GM21360 (cell line): ENCODE measurements at regions not wholly inside any gene's neighbourhood (a gene's known extent, or its start where the extent isn't known, plus 50 kb on each side); places are given as distances from the start of the nearest gene placed in this dataset.
"Not testable (repeated sequence)": the region's sequence is repeated elsewhere in the genome, so short reads cannot be mapped to it uniquely, and the experiment has no call there.

Experiments used
- ATAC-seq: cut with Tn5 transposase; IDR thresholded peaks from one replicate; pipeline ENCODE4 v1.9.1; 2021; ENCODE audit warnings: mild to moderate bottlenecking, moderate library complexity; ENCODE audit not compliant: unreplicated experiment

DNA sequence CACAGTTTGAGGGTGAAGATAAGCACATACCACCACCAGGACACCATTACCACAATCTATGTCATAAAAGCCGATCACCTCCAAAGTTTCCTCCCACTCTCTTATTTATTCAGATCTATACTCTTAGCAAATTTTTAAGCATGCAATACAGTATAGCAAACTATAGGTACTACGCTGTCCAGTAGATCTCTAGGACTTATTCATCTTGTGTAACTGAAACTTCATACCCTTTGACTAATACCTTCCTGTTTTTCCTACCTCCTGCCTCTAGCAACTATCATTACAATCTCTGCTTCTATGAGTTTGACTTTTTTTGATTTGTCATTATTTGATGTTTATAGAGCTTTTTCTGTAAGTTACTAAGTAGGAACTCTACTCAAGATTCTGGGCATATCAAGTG is 84.5 kb upstream of the MANSC4 start:
- no peak for ATAC-seq

DNA sequence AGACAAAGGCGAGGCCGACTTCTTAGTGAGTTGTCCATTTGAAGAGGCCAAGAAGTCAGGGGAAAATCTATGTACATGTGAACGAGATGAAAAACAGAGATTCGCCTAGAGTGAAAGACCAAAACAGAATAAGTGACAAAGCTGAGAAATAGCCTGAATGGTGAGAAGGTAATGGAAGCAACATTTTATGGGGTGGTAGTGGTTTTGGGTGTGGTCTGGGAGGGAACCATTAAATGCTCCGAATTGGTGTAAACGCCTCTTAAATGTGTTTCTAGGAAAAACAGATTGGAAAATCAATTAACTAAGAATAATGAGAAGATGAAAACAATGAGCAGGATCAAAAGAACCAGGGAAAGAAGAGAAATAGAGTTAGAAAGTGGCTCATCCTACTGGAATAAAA is 83.8 kb upstream of the MANSC4 start:
- no peak for ATAC-seq

DNA sequence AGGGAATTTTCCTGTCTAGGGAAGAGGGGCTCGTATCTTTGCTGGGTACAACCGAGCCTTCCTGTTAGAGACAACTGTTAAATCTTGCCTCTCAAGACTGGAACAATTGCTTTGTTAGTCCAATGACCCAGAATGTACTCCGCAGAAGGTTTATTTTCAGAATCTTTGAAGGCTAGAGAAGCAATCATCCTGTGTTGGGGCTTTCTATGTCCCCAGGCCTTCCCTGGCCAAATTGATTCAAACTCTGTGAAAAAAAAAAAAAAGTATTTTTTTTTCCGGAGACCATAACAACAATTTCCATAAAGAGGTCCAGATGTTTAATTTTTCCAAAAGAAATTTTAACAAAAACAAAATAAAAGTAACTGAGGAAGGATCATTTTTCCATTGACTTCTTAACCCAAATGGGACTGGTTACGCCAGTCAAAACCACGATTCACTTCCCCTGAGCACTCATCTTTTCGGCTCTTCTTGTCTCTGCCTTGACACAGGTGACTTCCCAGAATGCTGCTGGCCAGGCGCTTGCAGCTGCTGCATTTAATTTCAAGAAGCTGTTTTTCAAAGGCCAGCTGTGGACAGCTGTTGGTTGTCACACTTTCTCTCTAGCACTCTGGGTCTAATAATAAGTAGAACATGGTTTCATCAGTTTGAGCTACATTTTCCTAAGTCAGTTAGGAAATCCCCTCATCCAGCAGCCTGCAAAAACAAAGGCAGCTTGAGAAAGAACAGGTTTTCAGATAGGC is 81.6 kb upstream of the MANSC4 start:
- ATAC-seq: peak; percentile 86

GRCh38 chr12:27859648-27860047 is 79.6 kb upstream of the MANSC4 start:
- no peak for ATAC-seq

- ATAC-seq: not testable (repeated sequence)
These were observed 77.0 kb upstream of the MANSC4 start for GRCh38 chr12:27857006-27857405.

GRCh38 chr12:27852742-27853141 is 72.7 kb upstream of the MANSC4 start:
- ATAC-seq: no peak
